ENCODE measurements at regions not wholly inside any gene's neighbourhood (a gene's known extent, or its start where the extent isn't known, plus 50 kb on each side); places are given as distances from the start of the nearest gene placed in this dataset.

GRCh38 chrX:39640866-39641265, 456.9 kb downstream of the BCOR start:
- DNase-seq (ENCODE audit: low read depth) = no peak
- Histone ChIP-seq H3K27me3 (ENCODE audit: control insufficient read depth, insufficient read depth, low read length) (no peaks in the 10 kb centered on the region), H3K4me3 (ENCODE audit: low read depth, low read length) (no peak overlapping the region), H3K36me3 (ENCODE audit: control insufficient read depth, insufficient read depth, low read length) (no peaks in the 10 kb centered on the region)
- TF ChIP-seq, protein P1, sequence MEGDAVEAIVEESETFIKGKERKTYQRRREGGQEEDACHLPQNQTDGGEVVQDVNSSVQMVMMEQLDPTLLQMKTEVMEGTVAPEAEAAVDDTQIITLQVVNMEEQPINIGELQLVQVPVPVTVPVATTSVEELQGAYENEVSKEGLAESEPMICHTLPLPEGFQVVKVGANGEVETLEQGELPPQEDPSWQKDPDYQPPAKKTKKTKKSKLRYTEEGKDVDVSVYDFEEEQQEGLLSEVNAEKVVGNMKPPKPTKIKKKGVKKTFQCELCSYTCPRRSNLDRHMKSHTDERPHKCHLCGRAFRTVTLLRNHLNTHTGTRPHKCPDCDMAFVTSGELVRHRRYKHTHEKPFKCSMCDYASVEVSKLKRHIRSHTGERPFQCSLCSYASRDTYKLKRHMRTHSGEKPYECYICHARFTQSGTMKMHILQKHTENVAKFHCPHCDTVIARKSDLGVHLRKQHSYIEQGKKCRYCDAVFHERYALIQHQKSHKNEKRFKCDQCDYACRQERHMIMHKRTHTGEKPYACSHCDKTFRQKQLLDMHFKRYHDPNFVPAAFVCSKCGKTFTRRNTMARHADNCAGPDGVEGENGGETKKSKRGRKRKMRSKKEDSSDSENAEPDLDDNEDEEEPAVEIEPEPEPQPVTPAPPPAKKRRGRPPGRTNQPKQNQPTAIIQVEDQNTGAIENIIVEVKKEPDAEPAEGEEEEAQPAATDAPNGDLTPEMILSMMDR (IDR thresholded peaks at IDR 0.05; ENCODE audit: insufficient read depth, low read length, severe bottlenecking) = no peak
- no peak for FAIRE-seq

DNA sequence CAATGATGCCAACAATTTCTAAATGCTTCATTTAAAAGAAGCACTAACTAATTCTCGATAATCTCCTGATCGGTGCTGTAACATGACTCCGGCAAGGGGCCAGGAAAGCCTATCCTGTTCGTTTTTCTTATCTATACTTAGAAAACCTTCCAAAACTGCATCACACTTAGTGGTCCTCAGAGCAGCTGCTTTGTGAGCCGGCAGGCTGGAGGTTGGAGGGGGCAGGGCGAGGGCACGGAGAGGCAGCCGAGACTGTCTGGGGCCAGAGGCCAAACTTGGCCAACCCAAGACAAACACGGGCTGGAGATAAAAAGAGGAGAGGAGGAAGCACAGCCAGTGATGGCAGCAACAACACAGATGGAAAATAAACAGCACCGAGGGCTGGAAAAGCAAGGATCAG, 455.7 kb downstream of the BCOR start:
- no peak for FAIRE-seq
- TF ChIP-seq, protein P1 (IDR thresholded peaks at IDR 0.05; ENCODE audit: insufficient read depth, low read length, severe bottlenecking) = no peak
- H3K36me3 ChIP-seq (ENCODE audit: control insufficient read depth, insufficient read depth, low read length) = no peaks in the 10 kb centered on the region
- no peaks in the 10 kb centered on the region for H3K27me3 ChIP-seq (ENCODE audit: control insufficient read depth, insufficient read depth, low read length)
- no peak overlapping the region for H3K4me3 ChIP-seq (ENCODE audit: low read depth, low read length)
- no peak for DNase-seq (ENCODE audit: low read depth)

DNA sequence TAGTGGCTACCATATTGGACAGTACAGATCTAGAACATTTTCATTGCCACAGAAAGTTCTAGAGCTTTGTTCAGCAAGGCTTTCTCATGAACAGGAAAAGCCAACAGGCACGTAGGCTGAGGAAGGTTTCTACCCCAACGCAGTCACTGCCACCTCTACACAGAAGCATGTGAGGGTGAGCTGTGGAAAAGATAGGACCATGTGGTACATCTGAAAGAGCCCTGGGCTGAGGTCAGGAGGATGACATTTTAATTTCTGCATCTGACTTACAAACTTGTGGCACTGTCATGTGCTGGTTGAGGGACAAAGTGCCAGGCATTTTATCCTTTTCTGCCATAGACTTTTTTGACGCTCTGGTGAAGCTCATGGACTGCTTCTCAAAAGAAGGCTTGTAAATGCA, 454.2 kb downstream of the BCOR start:
- Histone ChIP-seq H3K36me3 (ENCODE audit: control insufficient read depth, insufficient read depth, low read length) (no peaks in the 10 kb centered on the region), H3K27me3 (ENCODE audit: control insufficient read depth, insufficient read depth, low read length) (no peaks in the 10 kb centered on the region), H3K4me3 (ENCODE audit: low read depth, low read length) (no peak overlapping the region)
- FAIRE-seq (no peak), DNase-seq (ENCODE audit: low read depth) (no peak)
- TF ChIP-seq, protein P1 (IDR thresholded peaks at IDR 0.05; ENCODE audit: insufficient read depth, low read length, severe bottlenecking) = no peak

DNA sequence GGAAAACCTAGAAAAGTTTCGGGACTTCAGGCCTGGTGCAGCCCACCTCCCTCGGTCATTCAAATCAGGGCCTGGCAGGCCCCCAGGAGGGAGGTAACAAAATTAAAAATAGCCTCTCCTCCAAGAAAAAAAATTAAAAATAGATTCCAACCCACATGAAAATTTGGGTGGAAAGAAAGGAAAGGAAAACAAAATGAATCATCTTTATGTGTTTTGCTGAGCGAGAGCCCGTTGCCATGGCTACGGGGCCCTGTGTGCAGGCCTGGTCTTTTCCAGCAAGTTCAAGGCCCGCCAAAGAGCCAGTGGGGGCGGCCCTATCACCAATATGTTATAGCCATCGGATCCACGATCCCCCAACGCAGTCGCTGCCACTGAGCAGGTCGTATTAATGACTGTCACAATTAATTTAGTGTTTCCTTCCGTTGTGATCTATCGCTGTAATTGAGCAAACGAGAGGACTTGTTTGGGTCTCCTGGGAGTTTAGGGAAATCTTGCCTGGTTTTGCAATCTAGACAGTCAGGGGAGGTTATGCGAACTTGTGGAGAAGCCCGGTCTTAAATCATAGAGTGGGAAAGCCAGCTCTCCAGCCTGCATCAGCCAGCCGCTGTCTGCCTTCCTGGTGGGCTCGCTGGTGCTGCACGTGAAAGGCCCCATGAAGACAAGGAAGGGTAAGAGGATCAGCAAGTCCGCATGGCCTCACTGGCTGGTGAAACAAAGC, 452.4 kb downstream of the BCOR start:
- Histone ChIP-seq H3K4me3 (ENCODE audit: low read depth, low read length) (no peak overlapping the region), H3K27me3 (ENCODE audit: control insufficient read depth, insufficient read depth, low read length) (no peaks in the 10 kb centered on the region), H3K36me3 (ENCODE audit: control insufficient read depth, insufficient read depth, low read length) (no peaks in the 10 kb centered on the region)
- DNase-seq (ENCODE audit: low read depth) (no peak), FAIRE-seq (no peak)
- TF ChIP-seq, protein P1 (IDR thresholded peaks at IDR 0.05; ENCODE audit: insufficient read depth, low read length, severe bottlenecking) = no peak

- Histone ChIP-seq H3K27me3 (ENCODE audit: control insufficient read depth, insufficient read depth, low read length) (peaks cover under 1% of the 10 kb centered on the region), H3K4me3 (ENCODE audit: low read depth, low read length) (no peak overlapping the region), H3K36me3 (ENCODE audit: control insufficient read depth, insufficient read depth, low read length) (no peaks in the 10 kb centered on the region)
- FAIRE-seq (no peak), DNase-seq (ENCODE audit: low read depth) (no peak)
- TF ChIP-seq, protein P1 (IDR thresholded peaks at IDR 0.05; ENCODE audit: insufficient read depth, low read length, severe bottlenecking) = no peak
Observed at GRCh38 chrX:39648548-39649254, 449.1 kb downstream of the BCOR start.
